ENCODE measurements at regions not wholly inside any gene's neighbourhood (a gene's known extent, or its start where the extent isn't known, plus 50 kb on each side); places are given as distances from the start of the nearest gene placed in this dataset.
A peak's percentile ranks its signal among the peaks of the same experiment; 100 is the strongest.
"Not testable (repeated sequence)": the region's sequence is repeated elsewhere in the genome, so short reads cannot be mapped to it uniquely, and the experiment has no call there.

DNA sequence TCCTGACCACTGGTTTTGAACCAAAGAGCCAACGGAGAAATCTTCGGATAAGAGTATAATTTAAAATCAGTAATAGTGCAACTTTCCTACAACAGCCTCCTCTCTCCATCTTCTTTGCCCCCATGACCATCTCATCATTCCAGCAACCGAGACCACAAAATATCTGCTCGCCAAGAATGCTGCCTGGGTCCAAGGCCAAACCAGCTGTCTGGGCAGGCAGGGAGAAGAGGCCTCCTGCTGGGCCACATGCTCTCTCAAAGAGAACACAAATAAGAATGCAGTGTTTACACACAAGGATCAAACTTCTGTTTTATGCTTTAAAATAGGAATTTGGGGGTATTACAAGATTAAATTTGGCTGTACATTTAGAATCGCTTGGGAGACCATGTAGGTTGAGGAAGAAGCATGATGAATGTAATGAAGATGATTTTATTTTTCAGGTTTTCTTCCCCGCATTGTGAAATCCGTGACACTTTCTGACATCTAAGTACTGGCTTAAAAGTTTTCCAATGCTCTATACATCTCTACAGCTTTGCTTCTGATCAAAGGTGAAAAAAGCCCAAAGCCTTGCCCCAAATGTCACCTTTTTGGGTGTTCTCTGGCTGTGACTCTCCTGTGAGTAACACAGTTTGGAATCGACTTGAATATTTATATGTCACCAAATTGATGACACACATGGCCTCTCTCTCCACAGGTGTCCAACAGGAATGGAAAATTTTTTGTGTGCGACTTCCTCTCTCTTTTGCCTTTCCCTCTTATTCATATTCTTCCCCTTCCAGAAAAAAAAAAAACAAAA lies 79.4 kb upstream of the PROKR2 start:
- DNase-seq (ENCODE audit: low read depth in 2 of 2) = peak in 1 of 2 donors; percentile 22
- Histone ChIP-seq H3K9ac (ENCODE audit: insufficient read depth, low read length) (no peak overlapping the region), H3K27ac (ENCODE audit: insufficient read depth, low read length) (no peak overlapping the region), H4K20me1 (ENCODE audit: control insufficient read depth, extremely low read depth, insufficient read depth, low read length) (no peaks in the 10 kb centered on the region), H3K4me3 (replicated peaks in 1 of 4; ENCODE audit: control extremely low read depth in 1 of 4, insufficient read depth in 1 of 4, low read depth in 3 of 4, low read length in 4 of 4) (no peak overlapping the region), H3K9me3 (ENCODE audit: control insufficient read depth, insufficient read depth, low read depth, low read length) (no peaks in the 10 kb centered on the region), H3K36me3 (ENCODE audit: control insufficient read depth, insufficient read depth, low read length) (no peaks in the 10 kb centered on the region), H3K27me3 (ENCODE audit: control insufficient read depth, insufficient read depth, low read length) (no peaks in the 10 kb centered on the region), H3K4me1 (ENCODE audit: control insufficient read depth, extremely low read depth, insufficient read depth, low read length) (no peaks in the 10 kb centered on the region), H2AFZ (ENCODE audit: low read length) (no peak overlapping the region), H3K79me2 (ENCODE audit: control insufficient read depth, insufficient read depth, low read length) (no peaks in the 10 kb centered on the region), H3K4me2 (ENCODE audit: extremely low read depth, insufficient read depth, low read length) (no peak overlapping the region)
- no peak for TF ChIP-seq CTCF (conservative IDR thresholded peaks at IDR 0.05 in 1 of 2, IDR thresholded peaks at IDR 0.05 in 1 of 2; ENCODE audit: low read depth in 1 of 2, low read length in 2 of 2)
- TF ChIP-seq EZH2 (IDR thresholded peaks at IDR 0.05; ENCODE audit: low read length, missing control alignments) = no peak

GRCh38 chr20:5393218-5393870 lies 76.6 kb upstream of the PROKR2 start:
- Histone ChIP-seq H3K36me3 (ENCODE audit: control insufficient read depth, insufficient read depth, low read length) (no peaks in the 10 kb centered on the region), H3K9ac (ENCODE audit: insufficient read depth, low read length) (no peak overlapping the region), H3K4me1 (ENCODE audit: control insufficient read depth, extremely low read depth, insufficient read depth, low read length) (no peaks in the 10 kb centered on the region), H3K4me3 (replicated peaks in 1 of 4; ENCODE audit: control extremely low read depth in 1 of 4, insufficient read depth in 1 of 4, low read depth in 3 of 4, low read length in 4 of 4) (no peak overlapping the region), H2AFZ (ENCODE audit: low read length) (no peak overlapping the region), H3K79me2 (ENCODE audit: control insufficient read depth, insufficient read depth, low read length) (no peaks in the 10 kb centered on the region), H3K4me2 (ENCODE audit: extremely low read depth, insufficient read depth, low read length) (no peak overlapping the region), H3K27me3 (ENCODE audit: control insufficient read depth, insufficient read depth, low read length) (no peaks in the 10 kb centered on the region), H3K9me3 (ENCODE audit: control insufficient read depth, insufficient read depth, low read depth, low read length) (no peaks in the 10 kb centered on the region), H4K20me1 (ENCODE audit: control insufficient read depth, extremely low read depth, insufficient read depth, low read length) (no peaks in the 10 kb centered on the region), H3K27ac (ENCODE audit: insufficient read depth, low read length) (no peak overlapping the region)
- no peak for DNase-seq (ENCODE audit: low read depth in 2 of 2)
- TF ChIP-seq EZH2 (IDR thresholded peaks at IDR 0.05; ENCODE audit: low read length, missing control alignments) (no peak), CTCF (conservative IDR thresholded peaks at IDR 0.05 in 1 of 2, IDR thresholded peaks at IDR 0.05 in 1 of 2; ENCODE audit: low read depth in 1 of 2, low read length in 2 of 2) (no peak)

- no peak for DNase-seq (ENCODE audit: low read depth in 2 of 2)
- H3K4me2 ChIP-seq (ENCODE audit: extremely low read depth, insufficient read depth, low read length) = no peak overlapping the region
- no peak overlapping the region for H3K4me3 ChIP-seq (replicated peaks in 1 of 4; ENCODE audit: control extremely low read depth in 1 of 4, insufficient read depth in 1 of 4, low read depth in 3 of 4, low read length in 4 of 4)
- H3K36me3 ChIP-seq (ENCODE audit: control insufficient read depth, insufficient read depth, low read length) = no peaks in the 10 kb centered on the region
- H3K9ac ChIP-seq (ENCODE audit: insufficient read depth, low read length) = no peak overlapping the region
- no peaks in the 10 kb centered on the region for H3K79me2 ChIP-seq (ENCODE audit: control insufficient read depth, insufficient read depth, low read length)
- H2AFZ ChIP-seq (ENCODE audit: low read length) = no peak overlapping the region
- H3K4me1 ChIP-seq (ENCODE audit: control insufficient read depth, extremely low read depth, insufficient read depth, low read length) = no peaks in the 10 kb centered on the region
- H3K27ac ChIP-seq (ENCODE audit: insufficient read depth, low read length) = no peak overlapping the region
- no peaks in the 10 kb centered on the region for H3K27me3 ChIP-seq (ENCODE audit: control insufficient read depth, insufficient read depth, low read length)
- H3K9me3 ChIP-seq (ENCODE audit: control insufficient read depth, insufficient read depth, low read depth, low read length) = no peaks in the 10 kb centered on the region
- TF ChIP-seq CTCF (conservative IDR thresholded peaks at IDR 0.05 in 1 of 2, IDR thresholded peaks at IDR 0.05 in 1 of 2; ENCODE audit: low read depth in 1 of 2, low read length in 2 of 2) = no peak
- no peak for TF ChIP-seq EZH2 (IDR thresholded peaks at IDR 0.05; ENCODE audit: low read length, missing control alignments)
- no peaks in the 10 kb centered on the region for H4K20me1 ChIP-seq (ENCODE audit: control insufficient read depth, extremely low read depth, insufficient read depth, low read length)
Measured at GRCh38 chr20:5390720-5391119, 74.0 kb upstream of the PROKR2 start.

GRCh38 chr20:5386846-5387245 lies 70.1 kb upstream of the PROKR2 start:
- H3K9ac ChIP-seq (ENCODE audit: insufficient read depth, low read length); H3K36me3 ChIP-seq (ENCODE audit: control insufficient read depth, insufficient read depth, low read length); H3K27me3 ChIP-seq (ENCODE audit: control insufficient read depth, insufficient read depth, low read length); H3K4me1 ChIP-seq (ENCODE audit: control insufficient read depth, extremely low read depth, insufficient read depth, low read length); H3K4me2 ChIP-seq (ENCODE audit: extremely low read depth, insufficient read depth, low read length); H3K9me3 ChIP-seq (ENCODE audit: control insufficient read depth, insufficient read depth, low read depth, low read length); DNase-seq (ENCODE audit: low read depth in 2 of 2); H4K20me1 ChIP-seq (ENCODE audit: control insufficient read depth, extremely low read depth, insufficient read depth, low read length); H3K79me2 ChIP-seq (ENCODE audit: control insufficient read depth, insufficient read depth, low read length); H3K27ac ChIP-seq (ENCODE audit: insufficient read depth, low read length); H2AFZ ChIP-seq (ENCODE audit: low read length); H3K4me3 ChIP-seq (replicated peaks in 1 of 4; ENCODE audit: control extremely low read depth in 1 of 4, insufficient read depth in 1 of 4, low read depth in 3 of 4, low read length in 4 of 4): not testable (repeated sequence)
